A673 (cell line): ENCODE measurements at regions not wholly inside any gene's neighbourhood (a gene's known extent, or its start where the extent isn't known, plus 50 kb on each side); places are given as distances from the start of the nearest gene placed in this dataset.
"Not testable (repeated sequence)": the region's sequence is repeated elsewhere in the genome, so short reads cannot be mapped to it uniquely, and the experiment has no call there.

ENCODE experiments used
- BruUV-seq: library from RNA; stranded (reverse); fragments of 400-500 nt; replicated peaks from 2 replicates; lab custom pipeline; 2021; lab: Mats Ljungman, UMichigan
- CTCF ChIA-PET: fragments of 300-600 bp; sonication (Branson Sonifier 250); formaldehyde crosslinking; loops from one replicate; lab custom pipeline; 2022; ENCODE audit warnings: antibody characterized with exemption; lab: Charles Lee
- POLR2A ChIA-PET: fragments of 300-600 bp; sonication (Branson Sonifier 250); formaldehyde crosslinking; loops from one replicate; lab custom pipeline; 2022; ENCODE audit warnings: antibody characterized with exemption; ENCODE audit not compliant: low non-redundant PET; lab: Charles Lee
- DNase-seq: peaks from one replicate; pipeline ENCODE4 v3.0.0-alpha.2; 2015; ENCODE audit warnings: low spot score
- H3K27ac ChIP-seq: fragments of 200-600 bp; sonication (generic); 2 replicates; pipeline ENCODE4 v1.5.1; 2016; ENCODE audit warnings: mixed run types, low read depth, mild to moderate bottlenecking, mixed read lengths, antibody characterized with exemption, low read length; ENCODE audit not compliant: poor library complexity, severe bottlenecking
- H3K27me3 ChIP-seq: fragments of 200-600 bp; sonication (generic); replicated peaks from 2 replicates; pipeline ENCODE4 v1.6.1; 2017; ENCODE audit warnings: mixed run types, low read depth, mild to moderate bottlenecking, mixed read lengths, antibody characterized with exemption, low read length; ENCODE audit not compliant: insufficient read depth, poor library complexity
- H3K36me3 ChIP-seq: fragments of 200-600 bp; sonication (generic); 2 replicates; pipeline ENCODE4 v1.6.1; 2016; ENCODE audit warnings: mixed run types, mild to moderate bottlenecking, mixed read lengths, antibody characterized with exemption, low read length; ENCODE audit not compliant: insufficient read depth, poor library complexity, severe bottlenecking
- H3K4me1 ChIP-seq: fragments of 200-600 bp; sonication (generic); 2 replicates; pipeline ENCODE4 v1.6.1; 2017; ENCODE audit warnings: mixed run types, mild to moderate bottlenecking, mixed read lengths, antibody characterized with exemption, low read length; ENCODE audit not compliant: insufficient read depth, poor library complexity, severe bottlenecking
- H3K4me3 ChIP-seq: fragments of 200-600 bp; sonication (generic); 2 replicates; pipeline ENCODE4 v1.5.1; 2016; ENCODE audit warnings: low read depth, mixed run types, mild to moderate bottlenecking, mixed read lengths, low read length; ENCODE audit not compliant: poor library complexity, severe bottlenecking
- H3K9me3 ChIP-seq: fragments of 200-600 bp; sonication (generic); 2 replicates; pipeline ENCODE4 v1.6.1; 2016; ENCODE audit warnings: mixed run types, low read depth, mild to moderate bottlenecking, mixed read lengths, antibody characterized with exemption, low read length; ENCODE audit not compliant: poor library complexity, severe bottlenecking
- CTCF ChIP-seq: fragments of 300-800, 200-600 bp; sonication (generic); conservative IDR thresholded peaks from 2 replicates; pipeline ENCODE4 v1.5.1; 2017; ENCODE audit warnings: low read depth, mild to moderate bottlenecking, antibody characterized with exemption, low read length, moderate library complexity, mixed read lengths
- EZH2 ChIP-seq: fragments of 200-600 bp; sonication (generic); IDR thresholded peaks from 2 replicates; pipeline ENCODE4 v1.6.1; 2017; ENCODE audit warnings: borderline replicate concordance, low read depth, mild to moderate bottlenecking, mixed read lengths, antibody characterized with exemption, low read length; ENCODE audit not compliant: poor library complexity, severe bottlenecking
- intact Hi-C: fragments of 100-400 bp; cut with micrococcal nuclease; formaldehyde crosslinking; loops from one replicate; pipeline ENCODE4 v1.10.0; 2022; ENCODE audit not compliant: unreplicated experiment

- H3K4me3 ChIP-seq: no peak overlapping the region
- H3K9me3 ChIP-seq: peaks cover 8% of the 10 kb centered on the region
- no TSS peak for BruUV-seq
- H3K27me3 ChIP-seq: no peaks in the 10 kb centered on the region
- TF ChIP-seq EZH2 (no peak), CTCF (no peak)
- no peak for DNase-seq
- intact Hi-C loops: no loop called here
- no peak overlapping the region for H3K27ac ChIP-seq
- POLR2A ChIA-PET: no interaction called here
- CTCF ChIA-PET: no interaction called here
- H3K4me1 ChIP-seq: no peaks in the 10 kb centered on the region
- no peaks in the 10 kb centered on the region for H3K36me3 ChIP-seq
Observed at GRCh38 chr6:61168878-61169277, 1117.1 kb downstream of the KHDRBS2 start.

GRCh38 chr6:61149039-61149438, 1137.0 kb downstream of the KHDRBS2 start:
- H3K4me3 ChIP-seq, H3K27me3 ChIP-seq, DNase-seq, H3K27ac ChIP-seq, H3K9me3 ChIP-seq, BruUV-seq, POLR2A ChIA-PET, H3K4me1 ChIP-seq, CTCF ChIA-PET, H3K36me3 ChIP-seq, intact Hi-C loops: not testable (repeated sequence)

GRCh38 chr6:61142261-61142660, 1143.8 kb downstream of the KHDRBS2 start:
- H3K4me1 ChIP-seq, BruUV-seq, intact Hi-C loops, H3K27me3 ChIP-seq, CTCF ChIA-PET, H3K9me3 ChIP-seq, H3K4me3 ChIP-seq, POLR2A ChIA-PET, H3K27ac ChIP-seq, DNase-seq, H3K36me3 ChIP-seq: not testable (repeated sequence)

- H3K36me3 ChIP-seq: no peaks in the 10 kb centered on the region
- H3K4me1 ChIP-seq: no peaks in the 10 kb centered on the region
- no peak overlapping the region for H3K4me3 ChIP-seq
- no peak for DNase-seq
- H3K9me3 ChIP-seq: no peaks in the 10 kb centered on the region
- ChIA-PET POLR2A (no interaction called here), CTCF (no interaction called here)
- H3K27me3 ChIP-seq: no peaks in the 10 kb centered on the region
- intact Hi-C loops: no loop called here
- BruUV-seq: no TSS peak
- TF ChIP-seq EZH2 (no peak), CTCF (no peak)
- no peak overlapping the region for H3K27ac ChIP-seq
Observed at GRCh38 chr6:61134028-61134427, 1152.0 kb downstream of the KHDRBS2 start.

GRCh38 chr6:61114185-61114584, 1171.8 kb downstream of the KHDRBS2 start:
- H3K27me3 ChIP-seq, intact Hi-C loops, H3K9me3 ChIP-seq, BruUV-seq, DNase-seq, H3K4me1 ChIP-seq, H3K36me3 ChIP-seq, H3K27ac ChIP-seq, CTCF ChIA-PET, POLR2A ChIA-PET, H3K4me3 ChIP-seq: not testable (repeated sequence)

GRCh38 chr6:61107914-61108313, 1178.1 kb downstream of the KHDRBS2 start:
- POLR2A ChIA-PET, H3K27ac ChIP-seq, BruUV-seq, DNase-seq, H3K27me3 ChIP-seq, H3K36me3 ChIP-seq, CTCF ChIA-PET, intact Hi-C loops, H3K4me1 ChIP-seq, H3K4me3 ChIP-seq, H3K9me3 ChIP-seq: not testable (repeated sequence)
